GM21717 (cell line): ENCODE measurements at regions not wholly inside any gene's neighbourhood (a gene's known extent, or its start where the extent isn't known, plus 50 kb on each side); places are given as distances from the start of the nearest gene placed in this dataset.

ENCODE experiments used
- ATAC-seq: cut with Tn5 transposase; IDR thresholded peaks from one replicate; pipeline ENCODE4 v1.9.1; 2021; ENCODE audit warnings: mild to moderate bottlenecking, moderate library complexity; ENCODE audit not compliant: unreplicated experiment

- no peak for ATAC-seq
Measured at GRCh38 chr9:90103771-90104170, 499.0 kb downstream of the GADD45G start.

DNA sequence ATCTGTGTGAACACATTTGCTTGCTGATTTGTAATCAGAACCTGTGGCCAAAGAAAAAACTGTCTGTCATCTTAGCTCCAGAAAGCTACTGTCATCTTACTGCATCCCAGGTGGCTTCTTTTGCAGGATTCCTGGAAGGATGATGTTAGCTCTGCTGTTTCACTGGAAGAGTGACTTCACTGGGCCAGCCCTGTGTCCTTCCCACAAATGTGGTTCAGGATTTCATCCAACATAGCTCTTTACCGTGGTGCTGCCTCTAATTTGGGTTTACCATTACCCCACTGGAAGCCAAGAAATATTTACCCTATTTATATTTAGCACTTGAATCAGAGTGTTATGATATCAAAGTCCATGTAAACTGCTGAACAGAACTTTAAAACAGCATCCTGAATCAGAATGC is 501.0 kb downstream of the GADD45G start:
- no peak for ATAC-seq

DNA sequence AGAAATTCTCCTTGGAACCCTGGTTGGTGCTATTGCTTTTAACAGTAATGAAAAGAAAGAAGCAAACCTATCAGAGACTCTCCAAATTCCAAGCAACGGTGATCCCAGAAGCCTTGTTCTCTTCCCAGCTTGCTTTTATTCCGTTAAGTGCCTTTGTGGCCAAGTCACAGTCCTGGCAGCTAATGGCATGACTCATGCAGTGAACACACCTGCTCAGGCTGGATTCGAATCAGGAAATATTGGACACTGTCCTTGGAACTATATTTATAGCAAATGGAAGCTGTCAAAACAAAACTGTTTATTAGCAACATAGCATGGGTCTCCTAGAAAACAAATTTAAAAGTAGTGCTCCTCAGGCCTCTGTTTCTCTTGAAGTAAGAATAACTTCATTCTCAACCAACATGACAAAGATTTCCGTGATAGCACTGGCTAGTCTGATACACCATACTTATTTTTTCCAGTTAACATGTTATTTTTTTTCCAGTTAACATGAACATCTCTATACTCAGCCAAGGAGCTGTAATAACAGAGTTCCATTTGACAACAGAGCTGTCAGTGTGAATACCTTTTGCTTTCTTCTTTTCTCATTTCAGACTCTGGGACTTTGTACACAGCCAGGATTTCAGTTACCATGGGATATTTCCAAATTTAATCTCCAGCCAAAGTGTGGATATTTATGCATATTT is 502.4 kb downstream of the GADD45G start:
- ATAC-seq: no peak

DNA sequence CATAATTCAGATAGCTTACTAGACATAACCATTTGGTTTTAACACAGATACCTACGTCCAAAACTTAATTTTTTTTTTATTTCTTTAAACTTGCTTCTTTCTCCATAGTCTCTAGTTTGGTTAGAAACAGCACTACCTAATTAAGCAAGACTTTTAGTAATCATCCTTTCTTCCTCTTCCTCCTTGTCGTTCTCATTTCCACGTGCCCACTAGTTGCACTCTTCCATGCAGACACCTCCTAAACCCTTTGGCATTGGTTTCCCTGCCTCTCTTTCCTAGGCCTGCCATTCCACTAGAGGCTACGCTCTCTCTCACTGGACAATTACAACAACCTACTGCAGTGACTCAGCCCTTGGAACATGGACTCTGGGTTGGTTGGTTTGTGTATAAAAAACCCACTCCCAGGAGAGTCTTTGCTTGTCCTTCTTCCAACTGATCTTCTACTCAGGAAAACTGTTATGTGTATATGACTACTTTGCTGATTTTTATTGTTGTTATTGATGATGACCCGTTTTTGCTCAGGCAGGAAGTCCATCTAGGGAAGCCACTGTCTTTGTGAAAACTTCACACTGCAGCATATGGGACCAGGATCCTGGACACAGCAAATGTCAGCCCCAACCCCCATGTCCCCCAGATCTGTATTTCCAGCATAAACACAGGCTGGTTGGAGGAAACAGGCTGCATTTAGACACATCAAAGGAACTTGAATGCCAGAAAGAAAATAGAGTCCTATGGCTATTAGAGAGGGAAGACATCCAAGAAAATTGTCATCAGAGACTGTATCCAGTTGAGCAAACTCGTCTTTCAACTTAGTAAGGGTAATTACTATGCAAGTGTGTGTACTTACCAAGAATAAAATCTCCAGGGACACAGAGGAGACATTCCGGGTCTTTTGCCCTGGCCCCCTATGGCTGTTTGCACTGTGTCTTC is 503.2 kb downstream of the GADD45G start:
- no peak for ATAC-seq

GRCh38 chr9:90112788-90113187 is 508.0 kb downstream of the GADD45G start:
- ATAC-seq: no peak

- no peak for ATAC-seq
Measured at GRCh38 chr9:90114641-90115425, 510.0 kb downstream of the GADD45G start.

GRCh38 chr9:90121762-90122161 is 517.0 kb downstream of the GADD45G start:
- no peak for ATAC-seq

GRCh38 chr9:90124961-90125360 is 517.7 kb downstream of the DIRAS2 start:
- ATAC-seq: no peak

DNA sequence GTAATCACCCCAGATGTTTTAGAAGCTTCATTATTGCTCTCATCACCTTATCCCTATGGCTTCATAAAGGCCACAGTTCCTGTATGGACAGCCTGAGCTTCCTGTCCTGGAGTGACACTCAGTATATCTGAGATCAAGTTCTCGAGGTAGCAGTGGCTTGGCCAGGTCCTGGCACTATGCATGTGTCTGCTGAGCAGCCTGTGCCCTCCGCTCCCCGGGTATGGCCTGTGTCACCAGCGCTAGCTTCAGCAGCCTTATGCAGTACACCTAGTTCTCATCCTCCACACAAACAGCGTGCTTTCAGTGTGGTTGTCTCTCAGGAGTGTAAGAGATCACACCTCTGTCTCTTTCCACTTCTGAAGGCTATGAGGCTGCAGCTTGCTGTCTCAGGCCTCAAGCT is 514.7 kb downstream of the DIRAS2 start:
- no peak for ATAC-seq

DNA sequence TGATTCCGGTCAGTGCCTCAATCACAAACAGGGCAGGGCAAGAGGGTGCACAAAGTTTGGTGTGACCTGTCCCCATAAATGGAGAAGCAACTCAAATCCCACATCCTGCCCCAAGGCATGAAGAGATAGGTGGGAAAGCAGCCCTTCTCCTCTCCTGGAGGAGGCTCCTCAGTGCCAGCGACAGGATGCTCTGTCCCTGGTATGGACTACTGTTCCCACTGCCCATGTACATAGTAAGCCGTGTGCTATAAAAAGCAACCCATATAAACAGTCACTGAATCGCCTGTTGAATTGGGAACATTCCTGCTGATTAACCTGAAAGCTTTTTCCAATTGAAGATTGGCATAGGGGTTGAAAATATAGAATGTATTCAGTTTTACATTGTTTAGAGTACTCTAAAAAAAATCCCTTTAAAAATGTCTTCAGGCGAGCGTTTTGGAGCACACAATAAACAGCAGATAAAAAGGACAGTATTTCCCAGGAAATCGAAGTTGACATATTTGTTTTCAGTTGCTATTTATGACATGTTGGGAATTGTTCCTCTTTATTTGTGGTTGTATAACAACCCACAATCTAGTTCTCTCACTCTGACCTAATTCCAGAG is 513.9 kb downstream of the DIRAS2 start:
- no peak for ATAC-seq

DNA sequence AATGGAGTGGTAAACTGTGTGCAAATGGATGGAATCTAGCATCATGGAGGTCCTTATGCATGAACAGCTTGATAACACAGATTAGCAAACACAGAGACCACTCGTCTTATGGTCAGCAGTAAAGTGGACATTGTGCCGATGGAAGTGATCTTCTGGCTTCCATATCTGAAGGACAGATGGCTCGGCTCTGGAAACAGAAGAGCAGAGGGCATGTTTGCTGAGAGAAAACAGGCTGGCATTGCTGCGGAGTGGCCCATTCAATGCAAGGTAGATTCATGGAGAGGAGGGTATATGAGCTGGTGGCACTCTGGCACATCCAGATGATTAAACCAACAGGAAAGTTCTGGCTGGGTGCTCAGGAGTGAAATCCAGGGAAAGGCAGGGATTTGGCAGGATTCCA is 513.2 kb downstream of the DIRAS2 start:
- no peak for ATAC-seq

DNA sequence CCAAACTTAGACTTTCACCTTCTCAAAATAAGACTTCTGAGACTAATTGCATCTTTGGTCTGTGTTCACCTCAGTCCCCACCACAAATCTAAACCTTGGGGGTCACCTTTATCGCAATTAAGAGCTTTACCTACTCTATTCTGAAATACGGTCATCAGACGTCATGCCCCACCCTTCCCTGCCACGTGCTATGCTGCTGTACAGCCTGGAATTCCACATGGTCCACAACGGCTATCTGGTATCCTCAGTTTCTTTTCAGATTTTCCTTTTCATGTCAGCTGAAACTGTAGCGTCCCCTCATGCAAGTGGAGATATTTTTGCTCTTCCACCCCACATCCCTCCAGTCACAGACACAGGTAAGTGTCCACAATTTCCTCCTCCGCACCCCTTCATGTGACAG is 511.1 kb downstream of the DIRAS2 start:
- no peak for ATAC-seq

- ATAC-seq: no peak
Measured at GRCh38 chr9:90132866-90133265, 509.8 kb downstream of the DIRAS2 start.

- no peak for ATAC-seq
Measured at GRCh38 chr9:90137801-90138200, 504.8 kb downstream of the DIRAS2 start.

- ATAC-seq: no peak
Measured at GRCh38 chr9:90140131-90140818, 502.3 kb downstream of the DIRAS2 start.

DNA sequence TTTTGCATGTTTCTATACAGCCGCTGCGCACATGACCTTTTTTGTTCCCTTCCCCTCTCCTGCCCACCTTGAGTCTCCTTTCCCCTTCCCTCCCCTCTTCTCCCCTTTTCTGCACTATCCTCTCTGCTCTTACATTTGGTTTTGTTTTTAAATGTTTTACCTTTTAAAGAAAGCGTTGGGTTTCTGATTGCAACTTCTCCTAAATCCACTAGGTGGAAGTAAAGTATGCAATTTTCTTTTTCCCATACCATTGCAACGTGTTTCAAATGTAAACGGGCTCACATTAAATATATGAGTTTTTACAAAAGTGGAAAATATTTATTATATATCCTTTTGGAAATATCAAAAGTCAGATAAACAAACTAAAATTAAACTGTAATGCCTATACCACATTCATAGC is 500.9 kb downstream of the DIRAS2 start:
- no peak for ATAC-seq

DNA sequence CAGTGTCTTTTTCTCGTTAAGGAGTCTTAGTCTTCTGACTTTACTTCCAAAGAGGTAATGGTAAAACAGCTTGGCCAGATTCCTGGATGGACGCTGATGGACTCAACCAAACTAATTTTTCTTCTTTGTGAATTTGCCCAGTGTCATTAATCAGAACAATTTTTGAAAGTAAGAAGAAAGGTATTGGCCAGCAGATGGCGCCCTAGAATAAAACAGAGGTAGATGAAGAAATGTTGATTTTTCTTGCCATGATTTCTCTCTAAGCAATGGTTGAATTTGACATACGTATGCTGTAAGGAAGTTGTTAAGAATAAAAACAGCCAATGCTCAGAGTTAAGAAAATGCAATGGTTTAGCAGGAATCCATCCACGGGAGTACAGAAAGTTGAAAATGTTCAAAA is 500.0 kb downstream of the DIRAS2 start:
- no peak for ATAC-seq

DNA sequence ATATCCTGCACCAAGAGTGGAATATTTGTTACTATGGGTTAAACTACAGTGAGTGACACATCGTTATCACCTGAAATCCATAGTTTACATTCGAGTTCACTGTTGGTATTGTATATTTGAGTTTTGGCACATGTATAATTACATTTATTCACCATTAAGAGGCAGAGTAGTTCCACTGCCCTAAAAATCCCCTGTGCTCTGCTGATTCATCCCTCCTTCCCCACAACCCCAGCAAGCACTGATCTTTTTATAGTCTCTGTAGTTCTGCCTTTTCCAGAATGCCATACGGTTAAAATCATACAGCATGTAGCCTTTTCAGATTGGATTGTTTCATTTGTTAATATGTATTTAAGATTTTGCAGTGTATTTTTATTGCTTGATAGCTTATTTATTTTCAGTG is 495.2 kb downstream of the DIRAS2 start:
- ATAC-seq: no peak

DNA sequence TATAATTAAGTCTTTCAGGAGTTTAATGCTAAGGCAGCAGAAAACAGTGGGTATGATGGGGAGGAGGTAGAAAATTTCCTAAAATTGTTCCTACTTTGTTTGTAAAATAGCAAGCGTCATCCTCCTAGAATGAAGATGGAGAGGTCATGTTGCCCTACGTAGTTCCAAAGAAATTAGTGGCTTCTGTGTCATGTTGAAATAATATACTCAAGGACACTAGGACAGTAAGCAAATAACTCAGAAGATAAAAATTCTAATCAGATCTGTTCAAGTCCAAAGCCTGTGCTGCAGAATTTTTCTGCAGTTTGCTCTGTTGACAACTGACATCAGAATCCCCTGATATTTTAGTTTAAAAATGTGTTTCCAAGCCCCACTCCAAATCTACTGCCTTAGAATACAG is 486.3 kb downstream of the DIRAS2 start:
- no peak for ATAC-seq

- ATAC-seq: no peak
Measured at GRCh38 chr9:90162326-90162725, 480.3 kb downstream of the DIRAS2 start.

- ATAC-seq: no peak
Measured at GRCh38 chr9:90162819-90163218, 479.8 kb downstream of the DIRAS2 start.
